Adrenal gland (tissue), 5 donors: ENCODE measurements at regions not wholly inside any gene's neighbourhood (a gene's known extent, or its start where the extent isn't known, plus 50 kb on each side); places are given as distances from the start of the nearest gene placed in this dataset.

Experiments used
- POLR2A ChIP-seq, 2 donors: fragments of 450-650 bp; IDR thresholded peaks; one replicate each; pipeline ENCODE4 v1.6.1; 2017; ENCODE audit warnings: antibody characterized with exemption in 2 of 2, mild to moderate bottlenecking in 2 of 2, moderate library complexity in 1 of 2
- TF ChIP-seq, protein P1 (sequence below), 6 experiments: fragments of 450-650 bp in 4 of 6; fragments of 200-600 bp in 2 of 6; sonication (generic) in 1 of 6; IDR thresholded peaks; 1 replicate in 5 of 6; 2 replicates in 1 of 6; pipeline versions ENCODE4 v1.5.1 to v1.8.0; 2016 to 2021; ENCODE audit warnings: antibody characterized with exemption in 6 of 6, mild to moderate bottlenecking in 2 of 6, moderate library complexity in 1 of 6
- donor health status: DM: no; HTN: no; CAD: no.

DNA sequence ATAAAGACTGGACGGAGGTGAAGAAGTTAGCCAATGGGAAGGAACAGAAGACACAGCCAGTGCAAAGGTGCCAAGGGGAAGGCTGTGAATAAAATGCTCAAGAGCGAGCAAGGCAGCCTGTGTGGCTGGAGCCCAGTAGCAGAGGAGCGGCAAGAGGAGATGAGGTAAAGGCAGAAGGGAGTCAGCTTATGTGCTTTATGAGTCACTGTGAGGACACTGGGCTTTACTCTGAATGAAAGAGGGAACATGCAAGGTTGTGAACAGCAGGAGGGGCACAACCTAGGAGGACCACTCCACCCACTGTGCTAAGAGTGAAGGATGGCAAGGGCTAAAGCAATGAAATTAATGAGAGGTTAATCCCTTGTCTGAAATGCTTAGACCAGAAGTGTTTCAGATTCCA, 129.0 kb upstream of the ODAD2 start:
- no peak for TF ChIP-seq POLR2A (IDR thresholded peaks at IDR 0.05)
- TF ChIP-seq, protein P1, sequence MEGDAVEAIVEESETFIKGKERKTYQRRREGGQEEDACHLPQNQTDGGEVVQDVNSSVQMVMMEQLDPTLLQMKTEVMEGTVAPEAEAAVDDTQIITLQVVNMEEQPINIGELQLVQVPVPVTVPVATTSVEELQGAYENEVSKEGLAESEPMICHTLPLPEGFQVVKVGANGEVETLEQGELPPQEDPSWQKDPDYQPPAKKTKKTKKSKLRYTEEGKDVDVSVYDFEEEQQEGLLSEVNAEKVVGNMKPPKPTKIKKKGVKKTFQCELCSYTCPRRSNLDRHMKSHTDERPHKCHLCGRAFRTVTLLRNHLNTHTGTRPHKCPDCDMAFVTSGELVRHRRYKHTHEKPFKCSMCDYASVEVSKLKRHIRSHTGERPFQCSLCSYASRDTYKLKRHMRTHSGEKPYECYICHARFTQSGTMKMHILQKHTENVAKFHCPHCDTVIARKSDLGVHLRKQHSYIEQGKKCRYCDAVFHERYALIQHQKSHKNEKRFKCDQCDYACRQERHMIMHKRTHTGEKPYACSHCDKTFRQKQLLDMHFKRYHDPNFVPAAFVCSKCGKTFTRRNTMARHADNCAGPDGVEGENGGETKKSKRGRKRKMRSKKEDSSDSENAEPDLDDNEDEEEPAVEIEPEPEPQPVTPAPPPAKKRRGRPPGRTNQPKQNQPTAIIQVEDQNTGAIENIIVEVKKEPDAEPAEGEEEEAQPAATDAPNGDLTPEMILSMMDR (IDR thresholded peaks at IDR 0.05): no peak
